HG03432 (cell line): ENCODE measurements at regions not wholly inside any gene's neighbourhood (a gene's known extent, or its start where the extent isn't known, plus 50 kb on each side); places are given as distances from the start of the nearest gene placed in this dataset.
"Not testable (repeated sequence)": the region's sequence is repeated elsewhere in the genome, so short reads cannot be mapped to it uniquely, and the experiment has no call there.

Experiments
- ATAC-seq: cut with Tn5 transposase; IDR thresholded peaks from one replicate; pipeline ENCODE4 v1.9.1; 2021; ENCODE audit warnings: mild to moderate bottlenecking, moderate library complexity; ENCODE audit not compliant: unreplicated experiment

- no peak for ATAC-seq
Measured at GRCh38 chr5:10921160-10921559, 160.1 kb upstream of the DAP start.

GRCh38 chr5:10920400-10920799, 159.4 kb upstream of the DAP start:
- no peak for ATAC-seq

DNA sequence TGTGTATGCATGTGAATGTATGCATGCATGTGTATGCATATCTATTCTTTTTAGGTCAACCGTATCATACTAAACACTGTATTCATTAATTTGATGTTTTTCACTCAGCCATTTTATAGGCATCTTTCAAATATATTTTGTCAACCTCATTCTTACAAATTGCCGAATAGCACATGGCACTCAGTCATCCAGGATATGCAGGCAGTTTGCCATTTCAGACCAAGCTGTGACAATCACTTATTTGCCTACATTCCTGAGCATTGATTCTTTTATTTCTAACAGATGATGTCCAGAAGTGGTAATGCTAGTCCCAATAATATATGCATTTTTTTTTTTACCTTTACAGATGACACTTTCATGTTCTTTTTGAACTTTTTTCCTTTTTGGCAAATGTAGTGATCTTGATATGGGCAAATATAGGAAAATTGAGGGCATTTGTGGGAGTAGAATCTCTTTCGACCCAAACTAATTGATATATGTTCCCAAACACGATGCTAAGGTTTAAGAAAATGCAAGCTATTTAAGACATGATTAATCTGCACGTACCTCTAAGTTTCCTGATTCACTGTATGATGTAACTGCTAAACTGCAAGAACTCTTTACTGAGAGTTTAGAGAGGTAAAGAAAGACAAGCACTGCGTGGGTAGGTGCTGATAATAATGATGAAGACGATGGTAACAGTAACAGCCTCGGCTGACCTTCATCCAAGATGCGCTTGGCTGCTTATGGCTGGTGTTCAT, 153.9 kb upstream of the DAP start:
- ATAC-seq: no peak

- ATAC-seq: no peak
Measured at GRCh38 chr5:10913841-10914240, 152.8 kb upstream of the DAP start.

DNA sequence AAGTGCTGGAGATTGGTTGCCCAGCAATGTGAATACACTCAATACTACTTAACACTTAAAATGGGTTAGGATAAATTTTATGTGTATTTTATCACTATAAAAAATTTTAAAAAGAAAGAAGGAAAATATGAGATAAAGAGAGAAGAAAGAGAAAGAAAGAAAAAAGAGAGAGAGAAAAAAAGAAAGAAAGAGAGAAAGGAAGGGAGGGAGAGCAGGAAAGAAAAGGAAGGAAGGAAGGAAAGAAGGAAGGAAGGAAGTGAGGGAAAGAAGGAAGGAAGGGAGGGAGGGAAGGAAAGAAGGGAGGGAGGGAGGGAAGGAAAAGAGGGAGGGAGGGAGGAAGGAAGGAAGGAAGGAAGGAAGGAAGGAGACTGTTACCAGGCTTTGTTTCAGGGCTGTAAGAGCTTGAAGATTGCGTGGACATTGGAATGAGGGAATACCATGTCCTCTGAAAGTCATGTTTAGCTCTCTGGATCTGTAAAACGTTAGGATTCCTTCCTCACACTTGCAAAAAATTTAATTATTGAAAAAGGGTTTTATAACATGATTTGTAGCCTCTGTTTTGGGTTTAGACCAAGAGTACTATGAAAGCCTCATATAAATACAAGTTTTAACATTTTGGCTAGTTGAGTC, 152.3 kb upstream of the DAP start:
- no peak for ATAC-seq

GRCh38 chr5:10912435-10912834, 151.4 kb upstream of the DAP start:
- no peak for ATAC-seq

DNA sequence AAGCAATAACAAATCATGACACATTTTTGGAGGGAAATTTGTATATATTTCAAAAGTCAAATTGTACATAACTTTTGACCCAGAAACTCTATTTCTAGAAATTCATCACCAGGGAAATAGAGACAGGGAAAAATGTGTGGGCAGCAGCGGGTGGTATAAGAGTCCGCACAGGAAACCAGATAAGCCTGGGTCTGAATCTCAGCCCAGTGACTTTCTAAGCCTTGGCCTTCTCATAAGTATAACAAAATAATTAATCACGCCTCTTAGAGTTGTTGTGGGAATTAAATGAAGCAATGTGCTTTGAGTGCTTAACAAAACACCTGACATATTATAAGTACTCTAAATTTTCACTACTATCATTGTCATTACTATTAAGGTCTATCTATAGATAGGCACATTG, 149.2 kb upstream of the DAP start:
- no peak for ATAC-seq

- no peak for ATAC-seq
Measured at GRCh38 chr5:10904862-10905432, 143.9 kb upstream of the DAP start.

DNA sequence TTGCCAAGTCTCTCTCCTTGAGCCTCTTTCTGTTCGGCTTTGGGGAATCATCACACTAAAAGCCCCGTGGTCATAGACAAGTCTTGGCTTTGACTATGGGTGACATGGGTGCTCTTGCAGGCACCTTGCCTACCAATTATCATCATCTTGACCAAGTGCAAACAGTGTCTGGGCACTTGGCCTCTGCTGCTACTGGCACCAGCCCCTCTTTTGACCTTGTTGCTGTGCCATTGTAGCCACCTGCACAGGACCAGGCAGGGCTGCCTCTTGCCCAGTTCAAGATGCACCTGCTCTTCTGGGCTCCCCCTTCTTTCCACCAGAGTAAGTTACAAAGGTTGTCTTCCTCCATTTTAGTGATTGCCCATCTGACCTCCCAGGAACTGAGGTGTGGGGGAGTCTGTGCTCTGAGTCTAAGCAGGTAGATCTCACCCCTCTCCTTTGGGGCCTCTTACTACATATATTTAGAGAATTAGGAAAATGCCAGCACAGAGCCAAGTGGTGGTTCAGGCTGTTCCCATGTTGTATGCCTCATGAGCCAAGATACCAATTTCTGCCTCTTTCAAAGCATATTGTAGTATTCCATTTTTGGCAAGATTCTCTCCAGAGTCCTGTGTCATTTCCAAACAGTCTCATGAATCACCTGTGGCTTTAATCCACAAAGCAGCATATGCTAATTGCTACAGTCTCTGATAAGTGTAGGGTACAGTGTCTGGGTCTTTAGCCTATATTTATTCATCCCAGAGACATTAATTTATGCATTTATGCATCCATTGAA, 142.9 kb upstream of the DAP start:
- ATAC-seq: no peak

DNA sequence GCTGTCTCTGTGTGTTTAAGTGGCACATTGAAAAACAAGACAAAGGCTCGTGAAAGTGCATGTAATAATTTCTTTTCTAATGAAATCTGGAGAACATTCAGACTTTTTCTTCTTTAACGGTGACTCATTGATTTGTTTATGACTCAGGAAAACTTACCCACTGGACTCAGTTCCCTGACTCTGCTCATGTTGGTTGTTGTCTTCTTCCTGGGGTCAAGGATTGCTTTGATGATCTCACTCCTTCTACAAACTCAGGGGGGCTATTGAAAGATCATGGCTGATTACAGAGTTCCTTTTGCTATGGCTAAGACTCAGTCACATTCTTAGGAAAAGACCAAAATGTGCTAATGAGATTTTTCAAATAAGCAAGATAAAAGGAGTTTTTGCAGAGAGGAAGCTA, 141.1 kb upstream of the DAP start:
- ATAC-seq: no peak

DNA sequence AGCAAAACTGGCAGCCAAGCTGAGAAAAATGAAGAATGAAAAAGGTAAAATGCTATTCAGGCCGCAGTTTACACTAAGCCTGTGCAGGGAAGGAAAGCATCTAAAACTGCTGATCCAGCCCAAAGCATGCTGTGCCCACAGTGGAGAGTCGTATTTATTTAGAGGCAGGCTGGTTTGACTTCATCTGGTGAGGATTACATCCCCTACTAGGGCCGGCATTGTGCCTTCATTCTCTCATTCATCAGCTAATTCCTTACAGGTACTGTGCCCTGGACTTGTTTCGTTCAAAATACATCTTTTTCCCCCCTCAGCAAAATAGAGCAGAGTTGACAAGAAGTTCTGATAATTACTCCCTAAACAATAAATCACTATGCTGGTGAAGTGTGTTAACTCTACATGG, 137.5 kb upstream of the DAP start:
- ATAC-seq: no peak

GRCh38 chr5:10896016-10896415, 135.0 kb upstream of the DAP start:
- ATAC-seq: no peak

DNA sequence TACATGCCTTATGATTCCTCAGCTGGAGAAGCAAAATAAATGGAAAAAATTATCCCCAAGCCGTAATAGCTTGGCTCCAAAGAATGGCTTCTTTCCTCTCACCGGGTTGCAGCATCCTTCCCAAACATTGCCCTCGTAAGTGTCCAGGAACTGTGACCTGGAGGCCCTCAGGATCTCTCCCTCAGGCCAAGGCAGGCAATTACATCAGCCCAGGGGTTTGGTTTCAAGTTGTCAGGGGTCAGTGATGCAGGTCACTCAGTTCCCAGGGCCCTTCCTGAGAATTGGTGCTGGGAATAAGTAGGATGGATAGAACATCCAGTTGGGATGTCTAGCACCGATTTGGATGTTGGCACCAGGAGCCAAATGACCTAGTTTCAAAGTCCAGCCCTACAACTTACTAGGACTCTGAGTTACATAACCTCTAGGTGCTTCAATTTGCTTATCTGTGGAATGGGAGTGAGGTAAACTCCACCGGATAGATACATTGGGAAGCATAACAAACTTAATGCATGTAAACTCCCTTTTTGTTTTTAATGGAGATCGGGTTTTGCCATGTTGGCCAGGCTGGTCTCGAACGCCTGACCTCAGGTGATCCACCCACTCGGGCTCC, 133.5 kb upstream of the DAP start:
- ATAC-seq: no peak

- ATAC-seq: no peak
Measured at GRCh38 chr5:10892911-10893215, 131.8 kb upstream of the DAP start.

DNA sequence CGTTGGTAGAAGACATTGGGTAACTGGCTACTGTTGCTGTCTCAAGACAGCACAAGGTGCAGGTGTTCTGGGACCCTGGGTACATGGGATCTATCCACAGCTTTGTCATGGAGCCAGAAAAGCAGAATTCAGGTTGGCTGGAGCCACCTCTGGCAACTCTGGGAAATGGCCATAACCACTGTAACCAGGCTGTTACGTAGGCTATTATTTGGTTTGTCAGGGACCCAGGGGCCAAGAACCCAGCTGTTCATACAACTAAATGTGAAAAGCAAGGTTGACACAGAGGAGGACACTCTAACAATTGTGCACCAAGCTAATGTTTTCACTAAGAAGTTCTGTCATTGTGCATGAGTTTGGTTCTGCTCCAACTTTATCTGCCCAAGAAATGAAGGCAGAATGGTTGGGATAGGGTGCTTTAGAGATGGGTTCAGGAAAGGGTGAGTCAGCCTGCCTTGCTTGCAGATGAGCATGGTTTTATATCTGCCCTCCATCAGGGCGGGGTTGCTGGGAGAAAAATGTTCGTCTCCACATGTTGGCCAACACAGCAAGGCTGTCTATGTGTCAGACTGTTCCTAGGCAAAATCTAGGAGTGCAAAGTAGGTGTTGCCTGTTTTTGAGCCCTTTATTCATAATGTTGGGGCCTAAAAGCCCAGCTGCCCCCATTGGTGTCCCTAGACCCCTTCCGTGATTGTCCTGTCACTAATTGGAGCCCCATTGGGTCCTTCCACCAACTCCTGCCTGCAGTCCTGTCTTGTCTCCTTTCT, 131.3 kb upstream of the DAP start:
- no peak for ATAC-seq

GRCh38 chr5:10891193-10891592, 130.2 kb upstream of the DAP start:
- ATAC-seq: no peak

DNA sequence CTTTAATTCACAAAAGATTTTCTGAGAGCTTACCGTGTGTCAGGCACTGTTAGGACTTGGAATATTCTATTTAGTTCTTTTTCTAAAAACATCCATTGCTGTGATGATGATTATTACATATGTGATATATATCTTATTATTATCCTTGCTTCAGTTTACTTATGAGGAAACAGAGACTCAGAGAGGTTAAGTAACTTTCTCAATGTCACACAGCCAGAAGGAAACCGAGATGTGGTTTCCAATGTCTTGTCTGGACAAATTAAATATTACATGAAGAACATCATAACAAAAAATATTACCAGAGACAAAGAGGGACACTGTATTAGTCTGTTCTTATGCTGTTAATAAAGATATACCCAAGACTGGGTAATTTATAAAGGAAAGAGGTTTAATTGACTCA, 125.5 kb upstream of the DAP start:
- ATAC-seq: no peak

DNA sequence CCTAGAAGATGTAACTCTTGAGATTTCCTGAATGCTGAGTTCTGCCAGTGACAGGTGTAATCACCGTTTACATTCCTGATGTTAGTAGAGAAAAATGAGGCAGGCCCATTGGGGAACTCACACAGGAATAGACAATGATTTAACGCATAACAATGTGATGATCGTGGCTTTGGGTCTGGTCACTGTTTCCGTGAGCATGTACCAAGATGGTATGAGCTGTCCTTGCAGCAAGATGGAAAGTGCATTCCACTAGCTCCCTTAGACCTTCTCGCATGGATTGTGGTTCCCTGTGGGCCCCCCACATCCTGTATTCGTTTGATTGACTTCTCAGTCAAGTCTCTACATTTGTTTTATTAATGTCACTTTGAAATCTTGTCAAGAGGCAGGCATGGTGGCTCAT, 124.0 kb upstream of the DAP start:
- ATAC-seq: no peak

DNA sequence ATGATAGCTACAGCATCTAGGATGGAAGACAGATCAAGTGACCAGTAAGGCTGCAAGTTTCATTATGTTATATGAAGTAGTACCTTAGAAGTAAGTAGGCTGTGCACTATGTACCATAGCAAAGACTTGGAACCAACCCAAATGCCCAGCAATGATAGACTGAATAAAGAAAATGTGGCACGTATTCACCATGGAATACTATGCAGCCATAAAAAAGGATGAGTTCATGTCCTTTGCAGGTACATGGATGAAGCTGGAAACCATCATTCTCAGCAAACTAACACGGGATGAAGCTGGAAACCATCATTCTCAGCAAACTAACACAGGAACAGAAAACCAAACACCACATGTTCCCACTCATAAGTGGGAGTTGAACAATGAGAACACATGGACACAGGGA, 122.9 kb upstream of the DAP start:
- ATAC-seq: not testable (repeated sequence)

GRCh38 chr5:10880934-10881333, 119.9 kb upstream of the DAP start:
- no peak for ATAC-seq

GRCh38 chr5:10876996-10877395, 116.0 kb upstream of the DAP start:
- not testable (repeated sequence) for ATAC-seq
